NCI-H526 (cell line): ENCODE measurements at regions not wholly inside any gene's neighbourhood (a gene's known extent, or its start where the extent isn't known, plus 50 kb on each side); places are given as distances from the start of the nearest gene placed in this dataset.
A peak's percentile ranks its signal among the peaks of the same experiment; 100 is the strongest.

Source experiments
- DNase-seq, 2 experiments: peaks; one replicate each; lab custom pipeline; 2025; lab: John Stamatoyannopoulos, UW

GRCh38 chr2:67240507-67240906 lies 156.6 kb upstream of the ETAA1 start:
- no peak for DNase-seq

- DNase-seq = no peak
These were observed 155.7 kb upstream of the ETAA1 start for GRCh38 chr2:67241453-67241852.

- no peak for DNase-seq
These were observed 154.7 kb upstream of the ETAA1 start for GRCh38 chr2:67242456-67242855.

GRCh38 chr2:67243919-67244318 lies 153.2 kb upstream of the ETAA1 start:
- peak in 1 of 2 experiments; percentile 38 for DNase-seq

GRCh38 chr2:67246791-67247190 lies 150.3 kb upstream of the ETAA1 start:
- no peak for DNase-seq

GRCh38 chr2:67251741-67252140 lies 145.4 kb upstream of the ETAA1 start:
- DNase-seq = peak in 1 of 2 experiments; percentile 31

- no peak for DNase-seq
These were observed 141.1 kb upstream of the ETAA1 start for GRCh38 chr2:67255933-67256615.

GRCh38 chr2:67256892-67257291 lies 140.2 kb upstream of the ETAA1 start:
- DNase-seq = no peak

GRCh38 chr2:67258122-67258521 lies 139.0 kb upstream of the ETAA1 start:
- no peak for DNase-seq

- DNase-seq = no peak
These were observed 138.3 kb upstream of the ETAA1 start for GRCh38 chr2:67258831-67259230.

- no peak for DNase-seq
These were observed 137.4 kb upstream of the ETAA1 start for GRCh38 chr2:67259556-67260342.

- DNase-seq = no peak
These were observed 136.5 kb upstream of the ETAA1 start for GRCh38 chr2:67260343-67261277.

- no peak for DNase-seq
These were observed 129.9 kb upstream of the ETAA1 start for GRCh38 chr2:67267241-67267640.

GRCh38 chr2:67268797-67269196 lies 128.3 kb upstream of the ETAA1 start:
- no peak for DNase-seq

- no peak for DNase-seq
These were observed 124.9 kb upstream of the ETAA1 start for GRCh38 chr2:67272195-67272594.

- DNase-seq = peak in 1 of 2 experiments; percentile 35
These were observed 119.7 kb upstream of the ETAA1 start for GRCh38 chr2:67277450-67277849.

- DNase-seq = no peak
These were observed 116.0 kb upstream of the ETAA1 start for GRCh38 chr2:67281101-67281500.

GRCh38 chr2:67283641-67284040 lies 113.5 kb upstream of the ETAA1 start:
- no peak for DNase-seq

- DNase-seq = no peak
These were observed 110.0 kb upstream of the ETAA1 start for GRCh38 chr2:67286981-67287759.

- no peak for DNase-seq
These were observed 107.9 kb upstream of the ETAA1 start for GRCh38 chr2:67289271-67289670.

- no peak for DNase-seq
These were observed 107.2 kb upstream of the ETAA1 start for GRCh38 chr2:67289921-67290371.
